Smooth muscle cell (in vitro differentiated cells): ENCODE measurements at regions not wholly inside any gene's neighbourhood (a gene's known extent, or its start where the extent isn't known, plus 50 kb on each side); places are given as distances from the start of the nearest gene placed in this dataset.

Experiments used
- DNase-seq: peaks from one replicate; lab custom pipeline; 2025; ENCODE audit not compliant: unreplicated experiment; lab: John Stamatoyannopoulos, UW
- H2AFZ ChIP-seq: fragments of 200-600 bp; sonication (generic); 2 replicates; pipeline ENCODE4 v1.6.0; 2016; ENCODE audit warnings: antibody characterized with exemption, low read depth, mild to moderate bottlenecking
- H3F3A ChIP-seq: fragments of 200-600 bp; sonication (generic); 2 replicates; pipeline ENCODE4 v1.6.0; 2017; ENCODE audit warnings: antibody characterized with exemption, low read depth
- H3K27ac ChIP-seq: fragments of 200-600 bp; sonication (generic); 2 replicates; pipeline ENCODE4 v1.5.1; 2016; ENCODE audit warnings: low read depth, mild to moderate bottlenecking
- H3K27me3 ChIP-seq: fragments of 200-600 bp; sonication (generic); 2 replicates; pipeline ENCODE4 v1.6.1; 2016; ENCODE audit warnings: low read depth, mild to moderate bottlenecking
- H3K36me3 ChIP-seq: fragments of 200-600 bp; sonication (generic); 2 replicates; pipeline ENCODE4 v1.5.1; 2016; ENCODE audit warnings: low read depth
- H3K4me1 ChIP-seq: fragments of 200-600 bp; sonication (generic); 2 replicates; pipeline ENCODE4 v1.5.1; 2016; ENCODE audit warnings: low read depth
- H3K4me2 ChIP-seq: fragments of 200-600 bp; sonication (generic); 2 replicates; pipeline ENCODE4 v1.6.0; 2016; ENCODE audit warnings: mild to moderate bottlenecking
- H3K4me3 ChIP-seq: fragments of 200-600 bp; sonication (generic); 2 replicates; pipeline ENCODE4 v1.5.1; 2016; ENCODE audit warnings: mild to moderate bottlenecking
- H3K79me2 ChIP-seq: fragments of 200-600 bp; sonication (generic); 2 replicates; pipeline ENCODE4 v1.6.0; 2016; ENCODE audit warnings: low read depth, mild to moderate bottlenecking
- H3K9ac ChIP-seq: fragments of 200-600 bp; sonication (generic); 2 replicates; pipeline ENCODE4 v1.6.0; 2016; ENCODE audit warnings: low read depth
- H3K9me3 ChIP-seq: fragments of 200-600 bp; sonication (generic); replicated peaks from 2 replicates; pipeline ENCODE4 v1.5.1; 2016; ENCODE audit warnings: low read depth
- H4K20me1 ChIP-seq: fragments of 200-600 bp; sonication (generic); 2 replicates; pipeline ENCODE4 v1.6.0; 2016; ENCODE audit warnings: low read depth
- WGBS: methylation state at CpG from one replicate; pipeline ENCODE4 v1.1.7; 2016; ENCODE audit warnings: low lambda C conversion rate; 5-methylcytosine and 5-hydroxymethylcytosine counted together
- TF ChIP-seq, protein P1 (sequence below): fragments of 200-600 bp; sonication (generic); IDR thresholded peaks from 2 replicates; pipeline ENCODE4 v1.5.1; 2017; ENCODE audit warnings: borderline replicate concordance, mild to moderate bottlenecking, antibody characterized with exemption; ENCODE audit not compliant: insufficient read depth, poor library complexity, severe bottlenecking

- Histone ChIP-seq H3K36me3 (no peaks in the 10 kb centered on the region), H4K20me1 (no peaks in the 10 kb centered on the region), H3K9ac (no peak overlapping the region), H3K79me2 (no peaks in the 10 kb centered on the region), H3K4me1 (no peaks in the 10 kb centered on the region), H3K9me3 (no peaks in the 10 kb centered on the region), H2AFZ (no peak overlapping the region), H3F3A (no peaks in the 10 kb centered on the region), H3K27me3 (no peaks in the 10 kb centered on the region), H3K4me3 (no peak overlapping the region), H3K4me2 (no peak overlapping the region), H3K27ac (no peak overlapping the region)
- 67% methylated on average over 5 of the region's 5 CpGs for WGBS
- DNase-seq, result no peak
- TF ChIP-seq, protein P1, sequence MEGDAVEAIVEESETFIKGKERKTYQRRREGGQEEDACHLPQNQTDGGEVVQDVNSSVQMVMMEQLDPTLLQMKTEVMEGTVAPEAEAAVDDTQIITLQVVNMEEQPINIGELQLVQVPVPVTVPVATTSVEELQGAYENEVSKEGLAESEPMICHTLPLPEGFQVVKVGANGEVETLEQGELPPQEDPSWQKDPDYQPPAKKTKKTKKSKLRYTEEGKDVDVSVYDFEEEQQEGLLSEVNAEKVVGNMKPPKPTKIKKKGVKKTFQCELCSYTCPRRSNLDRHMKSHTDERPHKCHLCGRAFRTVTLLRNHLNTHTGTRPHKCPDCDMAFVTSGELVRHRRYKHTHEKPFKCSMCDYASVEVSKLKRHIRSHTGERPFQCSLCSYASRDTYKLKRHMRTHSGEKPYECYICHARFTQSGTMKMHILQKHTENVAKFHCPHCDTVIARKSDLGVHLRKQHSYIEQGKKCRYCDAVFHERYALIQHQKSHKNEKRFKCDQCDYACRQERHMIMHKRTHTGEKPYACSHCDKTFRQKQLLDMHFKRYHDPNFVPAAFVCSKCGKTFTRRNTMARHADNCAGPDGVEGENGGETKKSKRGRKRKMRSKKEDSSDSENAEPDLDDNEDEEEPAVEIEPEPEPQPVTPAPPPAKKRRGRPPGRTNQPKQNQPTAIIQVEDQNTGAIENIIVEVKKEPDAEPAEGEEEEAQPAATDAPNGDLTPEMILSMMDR, result no peak
Observed at GRCh38 chr9:100671898-100672297, 94.0 kb downstream of the CAVIN4 start.

DNA sequence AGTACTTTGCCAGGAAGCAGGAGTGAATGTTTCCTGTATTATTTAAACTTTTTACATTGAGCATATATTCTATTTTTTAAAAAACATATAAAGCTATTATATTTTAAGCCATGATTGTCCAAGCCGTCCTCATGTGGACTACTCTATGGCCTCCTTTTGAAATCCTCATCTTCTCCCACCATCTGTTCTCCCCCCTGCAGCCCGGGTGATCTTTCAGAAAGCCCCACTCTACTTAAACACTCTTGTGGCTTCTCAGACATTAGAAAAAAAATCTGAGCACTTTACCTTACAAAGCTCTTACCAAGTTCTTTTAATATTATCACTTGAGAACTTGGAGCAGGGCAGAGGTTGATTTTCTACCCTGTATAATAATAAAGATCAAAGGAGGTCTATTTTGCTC, 95.4 kb downstream of the CAVIN4 start:
- Histone ChIP-seq H4K20me1 (no peaks in the 10 kb centered on the region), H3K27ac (no peak overlapping the region), H3F3A (no peaks in the 10 kb centered on the region), H2AFZ (no peak overlapping the region), H3K36me3 (no peaks in the 10 kb centered on the region), H3K27me3 (no peaks in the 10 kb centered on the region), H3K9ac (no peak overlapping the region), H3K4me3 (no peak overlapping the region), H3K4me1 (no peaks in the 10 kb centered on the region), H3K79me2 (no peaks in the 10 kb centered on the region), H3K9me3 (no peaks in the 10 kb centered on the region), H3K4me2 (no peak overlapping the region)
- DNase-seq, result no peak
- TF ChIP-seq, protein P1, result no peak
- WGBS, result 93% methylated on average over 2 of the region's 2 CpGs

DNA sequence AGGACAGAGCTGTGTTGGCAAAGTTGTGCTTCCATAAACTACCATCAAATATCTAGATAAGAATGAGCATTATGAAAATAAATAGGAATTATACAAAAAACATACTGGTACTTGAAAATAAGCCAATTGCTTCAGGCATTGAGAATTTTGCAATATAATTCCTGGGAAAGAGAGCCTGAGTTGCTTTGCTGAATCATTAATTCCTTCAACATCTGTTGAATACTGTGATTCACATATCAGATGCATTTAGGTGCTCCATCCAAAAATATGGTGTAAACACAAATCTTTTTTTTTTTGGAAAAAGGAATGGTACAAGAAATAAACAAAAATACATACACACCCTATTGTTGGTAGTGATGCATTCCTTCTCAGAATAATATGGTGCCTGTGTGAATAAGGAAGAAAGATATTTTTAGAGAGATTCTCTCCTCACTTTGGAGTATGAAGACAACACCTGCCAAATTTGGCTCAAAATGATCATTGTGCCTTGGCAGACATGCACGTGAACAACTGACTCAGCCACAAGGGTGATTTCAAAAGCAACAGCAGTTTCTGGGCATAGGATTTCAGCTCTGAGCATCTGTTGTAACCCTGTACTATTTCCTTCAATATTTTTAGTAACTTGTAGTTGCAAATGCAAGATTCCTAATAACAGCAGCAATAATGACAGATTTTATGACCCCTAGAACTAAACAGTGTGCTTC, 96.7 kb downstream of the CAVIN4 start:
- DNase-seq, result no peak
- no peaks in the 10 kb centered on the region for H3K4me1 ChIP-seq
- no peaks in the 10 kb centered on the region for H3F3A ChIP-seq
- H3K27me3 ChIP-seq, result no peaks in the 10 kb centered on the region
- no peaks in the 10 kb centered on the region for H3K79me2 ChIP-seq
- H3K27ac ChIP-seq, result no peak overlapping the region
- no peaks in the 10 kb centered on the region for H3K9me3 ChIP-seq
- no peak overlapping the region for H3K9ac ChIP-seq
- H3K36me3 ChIP-seq, result no peaks in the 10 kb centered on the region
- no peak overlapping the region for H2AFZ ChIP-seq
- H3K4me3 ChIP-seq, result no peak overlapping the region
- no peaks in the 10 kb centered on the region for H4K20me1 ChIP-seq
- no peak overlapping the region for H3K4me2 ChIP-seq
- 85% methylated on average over 1 of the region's 1 CpG for WGBS
- TF ChIP-seq, protein P1, result no peak

GRCh38 chr9:100679834-100680233, 102.0 kb downstream of the CAVIN4 start:
- H4K20me1 ChIP-seq, result no peaks in the 10 kb centered on the region
- no peaks in the 10 kb centered on the region for H3F3A ChIP-seq
- no peaks in the 10 kb centered on the region for H3K79me2 ChIP-seq
- no peaks in the 10 kb centered on the region for H3K9me3 ChIP-seq
- no peak for DNase-seq
- H3K4me1 ChIP-seq, result no peaks in the 10 kb centered on the region
- WGBS, result 92% methylated on average over 2 of the region's 2 CpGs
- no peaks in the 10 kb centered on the region for H3K27me3 ChIP-seq
- H3K4me3 ChIP-seq, result no peak overlapping the region
- H2AFZ ChIP-seq, result no peak overlapping the region
- H3K4me2 ChIP-seq, result no peak overlapping the region
- no peaks in the 10 kb centered on the region for H3K36me3 ChIP-seq
- TF ChIP-seq, protein P1, result no peak
- H3K27ac ChIP-seq, result no peak overlapping the region
- no peak overlapping the region for H3K9ac ChIP-seq
